GM20000 (cell line): ENCODE measurements at regions not wholly inside any gene's neighbourhood (a gene's known extent, or its start where the extent isn't known, plus 50 kb on each side); places are given as distances from the start of the nearest gene placed in this dataset.

Experiments used
- DNase-seq: peaks from one replicate; pipeline ENCODE4 v3.0.0; 2012; ENCODE audit warnings: low spot score
- CTCF ChIP-seq: IDR thresholded peaks from 2 replicates; pipeline ENCODE4 v1.5.1; 2012; ENCODE audit warnings: mild to moderate bottlenecking, control low read depth; ENCODE audit errors: extremely low read depth, missing control alignments

- peak; percentile 59 for TF ChIP-seq CTCF
Measured at GRCh38 chr17:12256380-12256995, 235.8 kb downstream of the MAP2K4 start.

GRCh38 chr17:12257176-12257575 is 236.5 kb downstream of the MAP2K4 start:
- no peak for TF ChIP-seq CTCF
- DNase-seq = no peak

More at GRCh38 chr17:12256380-12256995, 235.8 kb downstream of the MAP2K4 start:
- DNase-seq = peak; percentile 57

GRCh38 chr17:12261354-12261753 is 240.7 kb downstream of the MAP2K4 start:
- no peak for DNase-seq
- no peak for TF ChIP-seq CTCF

GRCh38 chr17:12269751-12270150 is 249.1 kb downstream of the MAP2K4 start:
- no peak for DNase-seq
- no peak for TF ChIP-seq CTCF

GRCh38 chr17:12277827-12278226 is 257.1 kb downstream of the MAP2K4 start:
- no peak for TF ChIP-seq CTCF
- DNase-seq = no peak

- no peak for TF ChIP-seq CTCF
- DNase-seq = no peak
Measured at GRCh38 chr17:12282056-12282455, 261.4 kb downstream of the MAP2K4 start.

- DNase-seq = no peak
- no peak for TF ChIP-seq CTCF
Measured at GRCh38 chr17:12287953-12288352, 267.3 kb downstream of the MAP2K4 start.
